Sigmoid colon (tissue), 6 donors: ENCODE measurements at regions not wholly inside any gene's neighbourhood (a gene's known extent, or its start where the extent isn't known, plus 50 kb on each side); places are given as distances from the start of the nearest gene placed in this dataset.

ENCODE experiments used
- DNase-seq: peaks from one replicate; pipeline ENCODE4 v3.0.0-alpha.2; 2019
- H3K27ac ChIP-seq, 4 donors: fragments of 200-600 bp; sonication (generic); one replicate each; pipeline ENCODE4 v1.5.1; 2016 to 2019; ENCODE audit warnings: mild to moderate bottlenecking in 1 of 4
- H3K27me3 ChIP-seq, 3 donors: fragments of 200-600 bp; sonication (generic); one replicate each; pipeline ENCODE4 v1.5.1; 2019; ENCODE audit warnings: mild to moderate bottlenecking in 1 of 3
- H3K36me3 ChIP-seq, 4 donors: fragments of 200-600 bp; sonication (generic); one replicate each; pipeline ENCODE4 v1.5.1; 2016 to 2019
- H3K4me1 ChIP-seq, 4 donors: fragments of 200-600 bp; sonication (generic); one replicate each; pipeline ENCODE4 v1.5.1; 2017 to 2019
- H3K4me3 ChIP-seq, 4 donors: fragments of 200-600 bp; sonication (generic); one replicate each; pipeline ENCODE4 v1.5.1; 2017 to 2019; ENCODE audit warnings: mild to moderate bottlenecking in 2 of 4, moderate library complexity in 1 of 4
- H3K9me3 ChIP-seq, 4 donors: fragments of 200-600 bp in 3 of 4; sonication (generic) in 3 of 4; one replicate each; pipeline versions ENCODE4 v1.5.1 to v1.6.1; 2013 to 2019
- EP300 ChIP-seq, 4 donors: sonication (generic); formaldehyde crosslinking; IDR thresholded peaks; one replicate each; pipeline ENCODE4 v1.6.1; 2017; ENCODE audit warnings: antibody characterized with exemption in 4 of 4
- POLR2A ChIP-seq, 2 donors: fragments of 450-650 bp; IDR thresholded peaks; one replicate each; pipeline ENCODE4 v1.6.1; 2016; ENCODE audit warnings: antibody characterized with exemption in 2 of 2, mild to moderate bottlenecking in 2 of 2, moderate library complexity in 2 of 2
- POLR2AphosphoS5 ChIP-seq, 4 donors: sonication (generic); formaldehyde crosslinking; IDR thresholded peaks; one replicate each; pipeline ENCODE4 v1.6.1; 2017; ENCODE audit warnings: antibody characterized with exemption in 4 of 4
- WGBS, 2 donors: extraction: QIAGEN DNeasy Blood & Tissue Kit; methylation state at CpG; one replicate each; pipeline ENCODE4 v1.1.7; 2013; 5-methylcytosine and 5-hydroxymethylcytosine counted together
- intact Hi-C: fragments of 100-400 bp; cut with DNase I; formaldehyde crosslinking; loops from one replicate; pipeline ENCODE4 v1.15.1; 2023
- small RNA-seq, 3 donors: library from RNA; depleted of rRNA; stranded (forward); fragments of <200 nt; gene quantifications; one replicate each; pipeline ENCODE3, GENCODE V24; 2016
- TF ChIP-seq, protein P1 (sequence below), 4 experiments: fragments of 450-650 bp in 3 of 4; fragments of 200-600 bp in 1 of 4; IDR thresholded peaks; one replicate each; pipeline ENCODE4 v1.5.1; 2016 to 2019; ENCODE audit warnings: antibody characterized with exemption in 4 of 4, mild to moderate bottlenecking in 3 of 4, moderate library complexity in 2 of 4
- donor health status: healthy with polysubstance abuse.
- donor health status: healthy.

DNA sequence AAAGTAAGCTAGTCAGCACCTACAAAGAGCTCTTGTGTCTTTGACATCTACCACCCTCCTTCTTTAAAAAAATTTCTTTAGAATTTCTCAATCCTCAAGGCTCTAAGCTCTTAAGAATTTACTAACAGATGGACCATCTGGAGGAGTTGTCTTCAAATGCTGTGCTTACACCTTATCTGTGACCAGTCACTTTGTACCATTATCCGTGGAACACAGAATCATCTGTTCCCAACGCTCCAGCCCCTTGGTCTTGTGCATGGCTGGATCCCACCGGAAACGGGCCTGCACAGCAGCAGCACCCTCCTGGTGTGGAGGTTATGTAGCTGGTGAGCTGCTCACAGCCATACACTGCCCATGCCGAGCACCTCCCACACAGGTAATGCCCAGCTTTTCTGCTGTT lies 89.0 kb downstream of the TBX19 start:
- intact Hi-C loops: no loop called here
- WGBS, 2 donors: 92 to 93% methylated on average over 5 of the region's 5 CpGs
- Histone ChIP-seq H3K9me3 (no peaks in the 10 kb centered on the region), H3K4me3 (no peak overlapping the region), H3K36me3 (no peaks in the 10 kb centered on the region), H3K27ac (no peak overlapping the region), H3K27me3 (no peaks in the 10 kb centered on the region), H3K4me1 (peaks cover 0 to 18% (median 14%) of the 10 kb centered on the region in 4 donors)
- TF ChIP-seq POLR2AphosphoS5 (IDR thresholded peaks at IDR 0.05): no peak
- TF ChIP-seq, protein P1, sequence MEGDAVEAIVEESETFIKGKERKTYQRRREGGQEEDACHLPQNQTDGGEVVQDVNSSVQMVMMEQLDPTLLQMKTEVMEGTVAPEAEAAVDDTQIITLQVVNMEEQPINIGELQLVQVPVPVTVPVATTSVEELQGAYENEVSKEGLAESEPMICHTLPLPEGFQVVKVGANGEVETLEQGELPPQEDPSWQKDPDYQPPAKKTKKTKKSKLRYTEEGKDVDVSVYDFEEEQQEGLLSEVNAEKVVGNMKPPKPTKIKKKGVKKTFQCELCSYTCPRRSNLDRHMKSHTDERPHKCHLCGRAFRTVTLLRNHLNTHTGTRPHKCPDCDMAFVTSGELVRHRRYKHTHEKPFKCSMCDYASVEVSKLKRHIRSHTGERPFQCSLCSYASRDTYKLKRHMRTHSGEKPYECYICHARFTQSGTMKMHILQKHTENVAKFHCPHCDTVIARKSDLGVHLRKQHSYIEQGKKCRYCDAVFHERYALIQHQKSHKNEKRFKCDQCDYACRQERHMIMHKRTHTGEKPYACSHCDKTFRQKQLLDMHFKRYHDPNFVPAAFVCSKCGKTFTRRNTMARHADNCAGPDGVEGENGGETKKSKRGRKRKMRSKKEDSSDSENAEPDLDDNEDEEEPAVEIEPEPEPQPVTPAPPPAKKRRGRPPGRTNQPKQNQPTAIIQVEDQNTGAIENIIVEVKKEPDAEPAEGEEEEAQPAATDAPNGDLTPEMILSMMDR (IDR thresholded peaks at IDR 0.05): no peak
- TF ChIP-seq POLR2A (IDR thresholded peaks at IDR 0.05): no peak
- TF ChIP-seq EP300 (IDR thresholded peaks at IDR 0.05): no peak
- no peak for DNase-seq

DNA sequence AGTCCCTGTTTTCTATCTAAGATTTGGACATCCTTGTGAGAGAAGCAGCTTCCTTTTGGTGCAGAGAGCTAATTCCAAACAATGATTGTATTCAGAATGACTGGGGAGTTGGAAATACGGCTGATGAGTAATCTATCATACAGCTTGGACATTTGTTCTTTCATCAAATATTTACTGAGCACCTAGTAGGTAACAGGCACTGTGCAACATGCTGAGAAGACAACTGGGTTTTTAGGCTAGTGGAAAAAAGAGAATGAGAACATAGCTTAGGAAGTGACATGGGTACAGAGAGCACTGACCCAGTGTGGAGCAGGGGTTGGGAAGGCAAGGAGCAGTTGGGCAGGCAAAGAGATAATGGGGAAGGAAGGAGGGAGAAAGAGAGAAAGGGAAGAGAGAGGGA lies 87.5 kb downstream of the TBX19 start:
- Histone ChIP-seq H3K27me3 (no peaks in the 10 kb centered on the region), H3K36me3 (no peaks in the 10 kb centered on the region), H3K9me3 (no peaks in the 10 kb centered on the region), H3K4me3 (no peak overlapping the region), H3K27ac (no peak overlapping the region), H3K4me1 (peaks cover 0 to 18% (median 14%) of the 10 kb centered on the region in 4 donors)
- WGBS, 2 donors: 33 to 65% methylated on average over 1 of the region's 1 CpG
- intact Hi-C loops: no loop called here
- DNase-seq: no peak
- TF ChIP-seq POLR2A (IDR thresholded peaks at IDR 0.05) (no peak), EP300 (IDR thresholded peaks at IDR 0.05) (no peak)

DNA sequence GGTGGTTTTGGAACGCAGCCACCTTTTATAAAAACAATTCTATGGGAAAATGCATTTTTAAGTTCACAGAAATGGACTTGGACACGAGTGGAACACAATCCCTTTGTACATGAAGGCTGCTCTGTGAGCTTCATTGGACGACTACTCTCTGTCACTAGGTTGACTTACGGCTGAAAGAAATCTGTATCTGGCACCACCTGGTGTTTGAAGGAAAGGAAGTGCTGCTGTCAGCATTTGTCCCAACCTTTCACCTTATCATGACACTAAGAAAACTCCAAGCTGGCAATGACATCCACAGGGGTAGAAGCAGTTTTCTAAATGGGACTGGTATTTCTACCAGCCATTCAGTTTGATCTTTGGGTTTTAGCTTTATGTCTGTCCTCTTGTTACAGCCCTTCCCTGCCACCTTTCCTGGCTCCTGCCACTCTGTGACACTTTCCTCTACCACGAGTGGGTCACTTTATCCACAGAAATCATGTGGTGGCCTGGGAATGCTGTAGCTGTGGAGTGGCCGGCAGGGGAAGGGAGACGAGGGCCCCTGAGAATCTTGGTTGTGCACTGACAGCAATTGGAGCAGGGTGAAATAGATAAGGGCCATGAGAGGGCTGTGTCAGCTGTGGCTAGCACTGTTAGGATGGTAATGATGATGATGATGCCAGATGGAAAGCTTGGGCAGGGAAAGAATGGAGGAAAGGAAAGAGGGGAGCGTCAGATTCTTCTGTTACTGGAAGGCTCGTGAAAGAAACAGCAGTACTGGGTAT lies 85.2 kb downstream of the TBX19 start:
- WGBS, 2 donors: 62 to 70% methylated on average over 9 of the region's 9 CpGs
- no peaks in the 10 kb centered on the region for H3K27me3 ChIP-seq
- TF ChIP-seq, protein P1 (IDR thresholded peaks at IDR 0.05): no peak
- TF ChIP-seq POLR2AphosphoS5 (IDR thresholded peaks at IDR 0.05) (no peak), POLR2A (IDR thresholded peaks at IDR 0.05) (no peak), EP300 (IDR thresholded peaks at IDR 0.05) (no peak)
- DNase-seq: no peak
- no peaks in the 10 kb centered on the region for H3K36me3 ChIP-seq
- H3K27ac ChIP-seq: no peak overlapping the region
- H3K4me3 ChIP-seq: no peak overlapping the region
- intact Hi-C loops: no loop called here
- H3K9me3 ChIP-seq: no peaks in the 10 kb centered on the region
- H3K4me1 ChIP-seq: peaks cover 0 to 10% (median 8%) of the 10 kb centered on the region in 4 donors

Small RNA genes in the stretch of these regions (small RNA-seq; reads per million reads assigned to genes)
- gene MIR557: 0 reads per million in 3 donors
